Endothelial cell of umbilical vein (primary cell): ENCODE measurements at regions not wholly inside any gene's neighbourhood (a gene's known extent, or its start where the extent isn't known, plus 50 kb on each side); places are given as distances from the start of the nearest gene placed in this dataset.

ENCODE experiments used
- EZH2 ChIP-seq: IDR thresholded peaks from 2 replicates; pipeline ENCODE4 v1.6.1; 2012; ENCODE audit warnings: borderline replicate concordance, low read depth, mild to moderate bottlenecking, moderate library complexity, low read length, inconsistent platforms; ENCODE audit not compliant: severe bottlenecking
- FOS ChIP-seq: IDR thresholded peaks from 2 replicates; pipeline ENCODE4 v1.6.1; 2011; ENCODE audit warnings: mild to moderate bottlenecking, low read length, moderate library complexity, borderline replicate concordance; ENCODE audit not compliant: insufficient read depth
- GATA2 ChIP-seq: IDR thresholded peaks from 2 replicates; pipeline ENCODE4 v1.7.0; 2011; ENCODE audit warnings: low read depth, mild to moderate bottlenecking, moderate library complexity, mixed read lengths, low read length; ENCODE audit not compliant: insufficient read length, insufficient read depth
- JUN ChIP-seq: IDR thresholded peaks from 2 replicates; pipeline ENCODE4 v1.6.1; 2011; ENCODE audit warnings: borderline replicate concordance, low read depth; ENCODE audit not compliant: insufficient read length, insufficient read depth
- MAX ChIP-seq: IDR thresholded peaks from 2 replicates; pipeline ENCODE4 v1.6.1; 2011; ENCODE audit not compliant: insufficient read depth, insufficient read length
- POLR2A ChIP-seq: IDR thresholded peaks from 2 replicates; pipeline ENCODE4 v1.6.1; 2012; ENCODE audit warnings: low read depth, mild to moderate bottlenecking, control low read depth, low read length
- POLR2AphosphoS5 ChIP-seq: IDR thresholded peaks from 2 replicates; pipeline ENCODE4 v1.6.1; 2012; ENCODE audit warnings: low read depth, mild to moderate bottlenecking, control low read depth, low read length, moderate library complexity; ENCODE audit not compliant: insufficient read depth
- TF ChIP-seq, protein P1 (sequence below), 2 donors: IDR thresholded peaks; 1 replicate in 1 of 2; 2 replicates in 1 of 2; pipeline ENCODE4 v1.5.1; 2011; ENCODE audit warnings: low read length in 2 of 2, mild to moderate bottlenecking in 2 of 2, moderate library complexity in 2 of 2, control low read depth in 1 of 2, inconsistent platforms in 1 of 2, low read depth in 1 of 2; ENCODE audit not compliant: insufficient read depth in 1 of 2; ENCODE audit errors: extremely low read depth in 1 of 2

DNA sequence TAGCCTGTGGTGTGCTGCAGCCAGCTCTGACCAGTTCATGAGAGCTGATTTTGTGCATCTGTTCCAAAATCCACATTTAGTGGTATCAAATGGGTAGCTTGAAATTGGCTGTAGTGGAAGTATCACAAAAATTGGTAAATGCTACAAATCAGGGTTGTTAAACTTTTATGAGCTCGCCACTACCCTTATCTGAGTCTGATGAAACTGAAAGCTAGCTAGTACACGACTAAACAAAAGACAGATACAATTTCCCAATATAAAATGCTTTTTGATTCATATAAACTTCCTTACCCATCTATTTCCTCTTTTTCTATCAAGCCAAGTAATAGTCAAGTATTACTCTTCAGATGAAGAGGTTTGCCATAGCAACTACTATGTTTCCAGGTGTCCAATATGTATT lies 392.0 kb downstream of the TMEM161B start:
- TF ChIP-seq, protein P1, sequence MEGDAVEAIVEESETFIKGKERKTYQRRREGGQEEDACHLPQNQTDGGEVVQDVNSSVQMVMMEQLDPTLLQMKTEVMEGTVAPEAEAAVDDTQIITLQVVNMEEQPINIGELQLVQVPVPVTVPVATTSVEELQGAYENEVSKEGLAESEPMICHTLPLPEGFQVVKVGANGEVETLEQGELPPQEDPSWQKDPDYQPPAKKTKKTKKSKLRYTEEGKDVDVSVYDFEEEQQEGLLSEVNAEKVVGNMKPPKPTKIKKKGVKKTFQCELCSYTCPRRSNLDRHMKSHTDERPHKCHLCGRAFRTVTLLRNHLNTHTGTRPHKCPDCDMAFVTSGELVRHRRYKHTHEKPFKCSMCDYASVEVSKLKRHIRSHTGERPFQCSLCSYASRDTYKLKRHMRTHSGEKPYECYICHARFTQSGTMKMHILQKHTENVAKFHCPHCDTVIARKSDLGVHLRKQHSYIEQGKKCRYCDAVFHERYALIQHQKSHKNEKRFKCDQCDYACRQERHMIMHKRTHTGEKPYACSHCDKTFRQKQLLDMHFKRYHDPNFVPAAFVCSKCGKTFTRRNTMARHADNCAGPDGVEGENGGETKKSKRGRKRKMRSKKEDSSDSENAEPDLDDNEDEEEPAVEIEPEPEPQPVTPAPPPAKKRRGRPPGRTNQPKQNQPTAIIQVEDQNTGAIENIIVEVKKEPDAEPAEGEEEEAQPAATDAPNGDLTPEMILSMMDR (IDR thresholded peaks at IDR 0.05; ENCODE audit: extremely low read depth in 1 of 2, insufficient read depth in 1 of 2, low read depth in 1 of 2, low read length in 2 of 2): no peak
- TF ChIP-seq POLR2AphosphoS5 (no peak), GATA2 (no peak), POLR2A (no peak), EZH2 (no peak), MAX (no peak), FOS (no peak), JUN (no peak)
